CD14-positive monocyte (primary cell): ENCODE measurements at regions not wholly inside any gene's neighbourhood (a gene's known extent, or its start where the extent isn't known, plus 50 kb on each side); places are given as distances from the start of the nearest gene placed in this dataset.

Experiments
- DNase-seq, 3 donors: peaks; one replicate each; pipeline ENCODE4 v3.0.0-alpha.2; 2011 to 2022
- H2AFZ ChIP-seq: 2 replicates; pipeline ENCODE4 v1.6.0; 2012; ENCODE audit warnings: mild to moderate bottlenecking, low read depth, low read length, inconsistent platforms; ENCODE audit not compliant: insufficient read depth, poor library complexity, severe bottlenecking
- H3K27ac ChIP-seq, 2 donors: 1 replicate in 1 of 2; 2 replicates in 1 of 2; pipeline ENCODE4 v1.5.1; 2012 to 2013; ENCODE audit warnings: low read length in 2 of 2, control low read depth in 1 of 2, inconsistent platforms in 1 of 2, low read depth in 1 of 2, mild to moderate bottlenecking in 1 of 2
- H3K27me3 ChIP-seq, 2 donors: one replicate each; pipeline versions ENCODE4 v1.6.0 to v1.6.1; 2011 to 2013; ENCODE audit warnings: low read length in 2 of 2; ENCODE audit not compliant: control insufficient read depth in 2 of 2, insufficient read depth in 2 of 2
- H3K36me3 ChIP-seq, 2 donors: replicated peaks in 1 of 2; 1 replicate in 1 of 2; 2 replicates in 1 of 2; pipeline versions ENCODE4 v1.5.1 to v1.6.1; 2012 to 2013; ENCODE audit warnings: low read length in 2 of 2, control low read depth in 1 of 2, inconsistent platforms in 1 of 2, mild to moderate bottlenecking in 1 of 2; ENCODE audit not compliant: insufficient read depth in 2 of 2, control insufficient read depth in 1 of 2
- H3K4me1 ChIP-seq, 2 donors: 1 replicate in 1 of 2; 2 replicates in 1 of 2; pipeline versions ENCODE4 v1.5.1 to v1.6.1; 2012 to 2013; ENCODE audit warnings: low read length in 2 of 2, control low read depth in 1 of 2, inconsistent platforms in 1 of 2, mild to moderate bottlenecking in 1 of 2, moderate library complexity in 1 of 2; ENCODE audit not compliant: insufficient read depth in 2 of 2, control insufficient read depth in 1 of 2
- H3K4me2 ChIP-seq: replicated peaks from 2 replicates; pipeline ENCODE3; 2012; ENCODE audit warnings: low read length, moderate library complexity, mild to moderate bottlenecking; ENCODE audit not compliant: poor library complexity, severe bottlenecking; ENCODE audit errors: extremely low read depth
- H3K4me3 ChIP-seq, 3 experiments: fragments of 200-600 bp in 1 of 3; sonication (generic) in 1 of 3; replicated peaks in 1 of 3; 1 replicate in 2 of 3; 2 replicates in 1 of 3; pipeline ENCODE4 v1.5.1; 2011 to 2013; ENCODE audit warnings: low read length in 3 of 3, mild to moderate bottlenecking in 3 of 3, control low read depth in 2 of 3, low read depth in 2 of 3, inconsistent platforms in 1 of 3, moderate library complexity in 1 of 3
- H3K79me2 ChIP-seq: 2 replicates; pipeline ENCODE4 v1.6.0; 2012; ENCODE audit warnings: mild to moderate bottlenecking, control low read depth, inconsistent platforms, low read length, moderate library complexity; ENCODE audit not compliant: insufficient read depth
- H3K9ac ChIP-seq: 2 replicates; pipeline ENCODE4 v1.6.0; 2017; ENCODE audit warnings: low read length, mild to moderate bottlenecking; ENCODE audit not compliant: insufficient read depth, poor library complexity, severe bottlenecking
- H3K9me3 ChIP-seq, 2 donors: replicated peaks in 1 of 2; 1 replicate in 1 of 2; 2 replicates in 1 of 2; pipeline versions ENCODE4 v1.5.1 to v1.6.1; 2012 to 2013; ENCODE audit warnings: low read length in 2 of 2, control low read depth in 1 of 2; ENCODE audit not compliant: control insufficient read depth in 1 of 2, insufficient read depth in 1 of 2
- H4K20me1 ChIP-seq: 2 replicates; pipeline ENCODE4 v1.6.0; 2012; ENCODE audit warnings: mild to moderate bottlenecking, low read length, control low read depth, moderate library complexity; ENCODE audit not compliant: insufficient read depth
- H3K27ac Mint-ChIP-seq, 7 donors: one replicate each; pipeline ENCODE4 v1.8.0; 2020; ENCODE audit warnings: mild to moderate bottlenecking in 7 of 7, mixed read lengths in 7 of 7, moderate library complexity in 6 of 7, inconsistent platforms in 2 of 7
- H3K27me3 Mint-ChIP-seq, 3 donors: one replicate each; pipeline ENCODE4 v1.8.0; 2021 to 2022; ENCODE audit warnings: low read depth in 3 of 3, mild to moderate bottlenecking in 3 of 3, mixed read lengths in 3 of 3, moderate library complexity in 3 of 3, inconsistent platforms in 1 of 3
- H3K36me3 Mint-ChIP-seq, 2 donors: one replicate each; pipeline ENCODE4 v1.8.0; 2020; ENCODE audit warnings: mixed read lengths in 2 of 2, inconsistent platforms in 1 of 2, mild to moderate bottlenecking in 1 of 2
- H3K4me1 Mint-ChIP-seq: one replicate; pipeline ENCODE4 v1.8.0; 2020; ENCODE audit warnings: mild to moderate bottlenecking, mixed read lengths
- H3K4me3 Mint-ChIP-seq, 2 donors: one replicate each; pipeline ENCODE4 v1.8.0; 2020; ENCODE audit warnings: mild to moderate bottlenecking in 2 of 2, mixed read lengths in 2 of 2, moderate library complexity in 1 of 2
- H3K9me3 Mint-ChIP-seq, 7 donors: one replicate each; pipeline ENCODE4 v1.8.0; 2020 to 2022; ENCODE audit warnings: mixed read lengths in 7 of 7, mild to moderate bottlenecking in 6 of 7, moderate library complexity in 6 of 7, inconsistent platforms in 2 of 7
- CTCF ChIP-seq: fragments of 200-600 bp; IDR thresholded peaks from one replicate; pipeline ENCODE4 v1.8.0; 2022; ENCODE audit warnings: antibody characterized with exemption, mild to moderate bottlenecking
- WGBS: methylation state at CpG from one replicate; pipeline ENCODE4 v1.1.5; 2013; ENCODE audit warnings: missing lambda C conversion rate; ENCODE audit not compliant: insufficient coverage; 5-methylcytosine and 5-hydroxymethylcytosine counted together
- intact Hi-C, 2 donors: fragments of 100-400 bp; cut with micrococcal nuclease; formaldehyde crosslinking; loops; one replicate each; pipeline versions ENCODE4 v1.15.0 to v1.15.1; 2023

DNA sequence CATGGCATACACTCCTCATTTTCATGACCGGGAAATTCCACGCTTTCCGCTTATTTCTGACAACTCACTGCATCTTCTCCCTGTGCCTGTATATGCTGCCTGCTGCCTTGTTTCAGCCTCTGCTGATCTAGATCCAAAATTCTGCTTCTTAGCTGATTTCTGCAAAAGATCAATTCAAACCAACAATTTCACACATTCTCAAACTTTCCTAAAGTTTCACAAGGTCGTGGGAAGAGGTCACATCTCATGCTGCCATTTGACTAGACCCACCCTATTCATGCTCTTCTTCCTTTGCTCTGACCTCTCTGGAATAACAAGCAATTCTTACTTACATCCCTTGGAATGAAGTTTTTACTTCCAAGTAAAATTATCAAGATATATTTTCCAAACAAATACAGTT lies 84.5 kb downstream of the TMEM167A start:
- Histone ChIP-seq H3K4me2 (no peak overlapping the region), H3K9me3 (no peaks in the 10 kb centered on the region), H2AFZ (no peak overlapping the region), H4K20me1 (no peaks in the 10 kb centered on the region), H3K4me1 (no peaks in the 10 kb centered on the region), H3K4me3 (no peak overlapping the region), H3K9ac (no peak overlapping the region), H3K36me3 (no peaks in the 10 kb centered on the region), H3K27me3 (no peaks in the 10 kb centered on the region), H3K27ac (no peak overlapping the region), H3K79me2 (no peaks in the 10 kb centered on the region)
- WGBS: 93% methylated on average over 4 of the region's 4 CpGs
- Mint-ChIP-seq H3K4me1 (peaks cover 1% of the 10 kb centered on the region), H3K9me3 (peaks cover 0 to 8% (median 0%) of the 10 kb centered on the region in 7 donors), H3K27me3 (peaks cover 0 to 2% (median 0%) of the 10 kb centered on the region in 3 donors), H3K27ac (no peak overlapping the region), H3K36me3 (no peaks in the 10 kb centered on the region), H3K4me3 (no peak overlapping the region)
- intact Hi-C loops: no loop called here
- DNase-seq: no peak
- no peak for TF ChIP-seq CTCF

DNA sequence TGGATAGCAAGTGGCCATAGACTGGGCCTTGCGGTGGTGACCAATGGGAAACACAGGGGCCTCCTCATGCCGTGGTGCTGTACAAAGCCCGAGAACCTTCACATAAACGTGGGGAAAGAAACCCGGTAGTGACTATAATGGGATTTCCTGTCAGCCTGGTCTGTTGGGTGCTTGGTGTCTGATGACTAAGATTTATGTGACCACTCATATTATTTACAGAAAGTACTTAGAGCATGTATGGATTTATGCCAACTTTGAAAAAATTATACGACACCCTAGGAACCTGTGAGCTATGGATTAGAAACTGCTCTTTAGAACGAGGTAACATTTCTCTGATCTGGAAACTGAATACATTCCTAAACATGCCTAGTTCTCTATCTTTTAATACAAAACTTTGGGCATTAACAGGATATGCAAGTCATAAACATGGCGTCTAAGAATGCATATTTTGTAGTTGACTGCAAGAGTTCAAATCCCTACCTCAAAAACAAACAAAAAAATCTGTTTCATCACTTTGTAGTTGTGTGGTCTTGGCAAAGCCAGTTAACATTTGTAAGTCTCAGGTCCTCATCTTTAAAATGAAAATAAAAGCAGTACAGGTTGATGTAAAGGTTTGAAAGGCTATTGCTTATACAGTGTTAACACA lies 85.4 kb downstream of the TMEM167A start:
- no peak overlapping the region for H3K27ac Mint-ChIP-seq
- H3K4me1 Mint-ChIP-seq: peaks cover 1% of the 10 kb centered on the region
- H2AFZ ChIP-seq: peak overlapping the region; percentile 36

More for the DNA sequence above, 85.4 kb downstream of the TMEM167A start:
- intact Hi-C loops: no loop called here
- no peaks in the 10 kb centered on the region for H3K27me3 ChIP-seq
- no peaks in the 10 kb centered on the region for H3K79me2 ChIP-seq
- H3K4me2 ChIP-seq: no peak overlapping the region
- H3K9me3 Mint-ChIP-seq: peaks cover 0 to 8% (median 0%) of the 10 kb centered on the region in 7 donors
- H3K27ac ChIP-seq: no peak overlapping the region
- H3K36me3 ChIP-seq: no peaks in the 10 kb centered on the region
- no peak for TF ChIP-seq CTCF
- no peaks in the 10 kb centered on the region for H4K20me1 ChIP-seq
- peaks cover 0 to 3% (median 0%) of the 10 kb centered on the region in 3 donors for H3K27me3 Mint-ChIP-seq
- H3K9ac ChIP-seq: no peak overlapping the region
- H3K36me3 Mint-ChIP-seq: no peaks in the 10 kb centered on the region
- no peaks in the 10 kb centered on the region for H3K9me3 ChIP-seq
- H3K4me3 ChIP-seq: no peak overlapping the region
- no CpG with 5 or more reads among the region's 8 CpGs for WGBS
- DNase-seq: peak in 1 of 3 donors; percentile 8
- no peaks in the 10 kb centered on the region for H3K4me1 ChIP-seq
- H3K4me3 Mint-ChIP-seq: no peak overlapping the region
